GM23248 (cell line): ENCODE measurements at regions not wholly inside any gene's neighbourhood (a gene's known extent, or its start where the extent isn't known, plus 50 kb on each side); places are given as distances from the start of the nearest gene placed in this dataset. TPM values are rescaled to one million over a fixed set of nuclear protein-coding genes. Genes with fewer than 3 reads are reported as not detected.

Experiments
- DNase-seq: peaks from one replicate; pipeline ENCODE4 v3.0.0-alpha.2; 2015
- H2AFZ ChIP-seq: fragments of 200-600 bp; sonication (generic); 2 replicates; pipeline ENCODE4 v1.6.1; 2016; ENCODE audit warnings: antibody characterized with exemption
- H3F3A ChIP-seq: fragments of 200-600 bp; sonication (generic); 2 replicates; pipeline ENCODE4 v1.6.1; 2016; ENCODE audit warnings: mild to moderate bottlenecking, antibody characterized with exemption, mixed run types; ENCODE audit not compliant: insufficient read depth
- H3K27ac ChIP-seq: fragments of 200-600 bp; sonication (generic); 2 replicates; pipeline ENCODE4 v1.5.1; 2016; ENCODE audit warnings: mild to moderate bottlenecking
- H3K27me3 ChIP-seq: fragments of 200-600 bp; sonication (generic); replicated peaks from 2 replicates; pipeline ENCODE4 v1.6.1; 2016; ENCODE audit warnings: mild to moderate bottlenecking; ENCODE audit not compliant: insufficient read depth
- H3K36me3 ChIP-seq: fragments of 200-600 bp; sonication (generic); 2 replicates; pipeline ENCODE4 v1.6.1; 2016; ENCODE audit warnings: low read depth, mild to moderate bottlenecking
- H3K4me1 ChIP-seq: fragments of 200-600 bp; sonication (generic); 2 replicates; pipeline ENCODE4 v1.6.1; 2016; ENCODE audit warnings: mild to moderate bottlenecking; ENCODE audit not compliant: insufficient read depth
- H3K4me2 ChIP-seq: fragments of 200-600 bp; sonication (generic); one replicate; pipeline ENCODE4 v1.6.1; 2016; ENCODE audit warnings: mild to moderate bottlenecking; ENCODE audit not compliant: unreplicated experiment
- H3K4me3 ChIP-seq: fragments of 200-600 bp; sonication (generic); 2 replicates; pipeline ENCODE4 v1.5.1; 2016; ENCODE audit warnings: mild to moderate bottlenecking
- H3K79me2 ChIP-seq: fragments of 200-600 bp; sonication (generic); 2 replicates; pipeline ENCODE4 v1.6.1; 2016; ENCODE audit warnings: mild to moderate bottlenecking; ENCODE audit not compliant: insufficient read depth
- H3K9ac ChIP-seq: fragments of 200-600 bp; sonication (generic); 2 replicates; pipeline ENCODE4 v1.6.1; 2016; ENCODE audit warnings: mild to moderate bottlenecking
- H3K9me2 ChIP-seq: fragments of 200-600 bp; sonication (generic); 2 replicates; pipeline ENCODE4 v1.6.1; 2016; ENCODE audit warnings: mixed run types, mild to moderate bottlenecking, moderate library complexity; ENCODE audit not compliant: insufficient read depth
- H3K9me3 ChIP-seq: fragments of 200-600 bp; sonication (generic); one replicate; pipeline ENCODE4 v1.6.1; 2017; ENCODE audit warnings: low read depth
- H4K20me1 ChIP-seq: fragments of 200-600 bp; sonication (generic); 2 replicates; pipeline ENCODE4 v1.6.0; 2016; ENCODE audit not compliant: insufficient read depth
- EZH2 ChIP-seq: fragments of 200-600 bp; sonication (generic); IDR thresholded peaks from 2 replicates; pipeline ENCODE4 v1.6.1; 2018; ENCODE audit warnings: antibody characterized with exemption, mild to moderate bottlenecking; ENCODE audit not compliant: insufficient read depth, poor library complexity, severe bottlenecking
- EZH2phosphoT487 ChIP-seq: fragments of 200-600 bp; sonication (generic); IDR thresholded peaks from 2 replicates; pipeline ENCODE4 v1.6.1; 2018; ENCODE audit warnings: antibody characterized with exemption, moderate library complexity, mild to moderate bottlenecking, low read depth; ENCODE audit not compliant: insufficient read depth
- WGBS, 2 experiments: methylation state at CpG; one replicate each; pipeline ENCODE4 v1.1.6; 2015 to 2017; ENCODE audit warnings: low lambda C conversion rate in 2 of 2, low coverage in 1 of 2; ENCODE audit errors: missing lambda C conversion rate in 2 of 2; 5-methylcytosine and 5-hydroxymethylcytosine counted together
- in situ Hi-C: fragments of 300-500 bp; cut with MboI; formaldehyde crosslinking; loops from 2 replicates; pipeline ENCODE4 v1.15.0; 2020
- small RNA-seq: library from RNA; depleted of rRNA; stranded (forward); fragments of <200 nt; gene quantifications from one replicate; pipeline ENCODE3, GENCODE V24; 2014; ENCODE audit warnings: low read depth, low replicate concordance

- Histone ChIP-seq H3K36me3 (no peaks in the 10 kb centered on the region), H3K9ac (no peak overlapping the region), H4K20me1 (no peaks in the 10 kb centered on the region), H3K9me2 (no peaks in the 10 kb centered on the region), H3K27ac (no peak overlapping the region), H3K79me2 (no peaks in the 10 kb centered on the region), H3K9me3 (no peaks in the 10 kb centered on the region), H3K4me3 (no peak overlapping the region), H3K4me1 (no peaks in the 10 kb centered on the region), H3F3A (no peaks in the 10 kb centered on the region), H3K27me3 (no peaks in the 10 kb centered on the region), H3K4me2 (no peak overlapping the region), H2AFZ (no peak overlapping the region)
- no peak for DNase-seq
- 45 to 46% methylated on average over 1 of the region's 1 CpG for WGBS, 2 experiments
- TF ChIP-seq EZH2 (no peak), EZH2phosphoT487 (no peak)
- in situ Hi-C loops: no loop called here
Observed at GRCh38 chr14:41957459-41957858, 350.8 kb downstream of the LRFN5 start.

Small RNA genes in the stretch of these regions (small RNA-seq; reads per million reads assigned to genes)
- gene AL163153.1 (not detected), gene AL358913.1 (not detected), gene AL442163.3 (not detected)
